IPS DF 19.7 (cell line): ENCODE measurements at regions not wholly inside any gene's neighbourhood (a gene's known extent, or its start where the extent isn't known, plus 50 kb on each side); places are given as distances from the start of the nearest gene placed in this dataset.

ENCODE experiments used
- DNase-seq: peaks from one replicate; pipeline ENCODE4 v3.0.0-alpha.2; 2013; ENCODE audit warnings: low read depth, low spot score

DNA sequence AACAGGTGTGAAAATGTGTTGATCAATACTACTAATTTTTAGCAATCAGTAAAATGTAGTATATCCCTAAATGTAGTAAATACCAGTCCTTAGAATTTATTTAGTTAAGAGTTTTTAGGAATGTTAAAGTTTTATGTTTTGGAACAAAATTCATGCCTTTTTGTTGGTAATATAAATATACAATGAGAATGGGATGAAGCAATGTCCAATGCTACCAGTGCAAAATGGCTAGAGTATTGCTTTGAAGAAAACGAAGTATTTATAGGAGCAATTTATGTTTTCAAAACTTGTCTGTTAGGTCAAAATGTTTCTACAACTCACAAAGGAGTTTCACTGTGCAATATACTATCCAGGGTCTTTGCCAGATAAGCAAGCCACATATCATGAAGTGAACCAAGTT, 851.5 kb downstream of the PCDH18 start:
- no peak for DNase-seq

DNA sequence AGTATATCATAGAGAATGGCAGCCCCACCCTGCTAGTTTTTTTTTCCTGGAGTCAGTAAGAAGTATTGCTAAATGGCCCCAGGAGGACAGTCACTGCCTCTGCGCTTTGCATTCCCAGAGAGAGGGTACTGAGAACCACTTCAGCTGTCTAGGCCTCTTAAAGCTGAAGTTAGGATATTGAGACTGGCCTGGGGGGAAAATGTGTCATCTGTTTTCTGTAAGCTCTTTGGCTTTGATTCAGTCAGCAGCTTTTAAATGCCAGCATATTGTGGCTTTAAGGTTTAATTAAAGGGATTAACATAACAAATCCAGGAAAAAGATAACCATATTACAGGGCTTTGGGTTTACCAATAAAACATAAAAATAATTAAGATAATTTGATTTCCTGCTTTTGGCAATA, 852.0 kb downstream of the PCDH18 start:
- no peak for DNase-seq

DNA sequence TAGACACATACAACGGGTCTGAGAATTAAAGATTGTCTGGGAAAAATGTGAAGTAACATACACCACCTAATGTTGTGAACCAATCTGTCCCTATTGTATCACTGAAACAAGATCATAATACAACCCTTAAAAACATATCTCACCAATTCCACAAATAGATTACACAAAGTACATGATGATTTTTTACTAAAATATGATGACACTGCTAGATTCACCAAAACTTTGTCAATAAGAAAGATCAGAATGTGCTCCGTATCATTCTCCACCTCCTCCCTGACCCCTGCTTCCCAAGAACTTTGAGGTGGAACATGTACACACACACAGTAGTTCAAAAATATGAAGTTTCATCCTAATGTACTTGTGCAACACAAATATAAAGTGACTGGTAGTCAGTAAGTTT, 862.0 kb downstream of the PCDH18 start:
- no peak for DNase-seq

DNA sequence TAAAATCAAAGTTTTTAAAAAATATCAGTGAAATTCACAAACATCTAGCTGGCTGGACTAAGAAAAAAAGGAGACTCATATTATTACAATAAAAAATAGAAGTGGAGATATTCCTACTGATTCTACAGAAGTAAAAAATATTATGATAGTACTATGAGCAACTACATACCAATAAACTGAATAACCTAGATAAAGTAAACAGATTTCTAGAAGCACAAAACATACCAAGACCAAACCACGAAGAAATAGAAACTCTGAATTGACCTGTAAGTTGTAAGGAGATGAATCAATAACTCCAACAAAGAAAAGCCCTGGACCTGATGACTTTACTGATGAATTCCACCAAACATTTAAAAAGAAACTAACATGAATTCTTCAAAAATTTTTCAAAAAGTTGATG, 867.3 kb downstream of the PCDH18 start:
- DNase-seq: no peak

DNA sequence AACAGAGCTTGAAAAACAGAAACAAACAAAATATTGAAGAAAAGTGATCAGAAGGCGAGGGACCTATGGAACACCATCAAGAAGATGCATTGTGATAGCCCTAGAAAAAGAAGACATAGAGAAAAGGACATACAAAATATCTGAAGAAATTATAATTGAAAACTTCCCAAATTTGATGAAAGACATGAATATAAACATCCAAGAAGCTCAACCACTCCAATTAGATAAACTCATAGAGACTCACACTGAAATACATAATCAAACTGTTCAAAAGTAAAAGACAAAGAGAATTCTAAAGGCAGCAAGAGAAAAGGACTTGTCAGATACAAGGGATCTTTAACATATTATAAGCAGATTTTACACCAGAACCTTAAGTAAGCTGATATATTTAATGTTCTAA, 869.8 kb downstream of the PCDH18 start:
- no peak for DNase-seq

DNA sequence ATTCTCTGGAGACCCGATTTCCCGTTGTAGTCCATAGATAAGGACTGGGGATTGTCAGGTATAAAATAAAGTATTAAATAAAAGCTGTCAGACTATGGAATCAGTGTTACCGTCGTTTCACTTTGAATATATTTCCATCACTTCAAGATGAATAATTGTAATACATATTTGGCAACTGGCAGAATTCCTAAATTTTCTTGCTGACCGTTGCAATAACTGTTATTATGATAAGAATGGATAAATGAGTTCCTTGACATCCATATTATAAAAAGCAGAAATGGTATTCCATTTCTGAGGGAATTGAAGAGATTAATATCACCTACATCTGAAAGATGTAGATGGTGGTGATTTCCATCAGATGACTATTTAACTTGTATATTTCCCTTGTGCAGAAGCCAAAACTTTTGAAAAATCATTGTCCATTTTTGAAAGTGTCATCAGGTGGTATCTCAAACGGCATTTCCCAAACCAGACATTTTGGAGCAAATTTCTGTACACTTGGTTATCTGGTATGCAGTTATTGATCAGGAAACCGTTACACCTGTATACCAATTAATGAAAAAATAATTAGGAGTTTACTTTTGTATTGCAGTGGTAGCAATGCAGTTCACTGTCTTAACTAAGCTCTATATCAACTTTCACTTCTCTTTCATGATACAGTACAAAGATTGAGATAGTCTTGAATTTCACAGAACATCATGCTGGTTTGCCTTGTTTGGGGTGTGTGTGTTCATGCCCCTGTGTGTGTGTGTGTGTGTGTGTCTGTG, 878.5 kb downstream of the PCDH18 start:
- DNase-seq: no peak

DNA sequence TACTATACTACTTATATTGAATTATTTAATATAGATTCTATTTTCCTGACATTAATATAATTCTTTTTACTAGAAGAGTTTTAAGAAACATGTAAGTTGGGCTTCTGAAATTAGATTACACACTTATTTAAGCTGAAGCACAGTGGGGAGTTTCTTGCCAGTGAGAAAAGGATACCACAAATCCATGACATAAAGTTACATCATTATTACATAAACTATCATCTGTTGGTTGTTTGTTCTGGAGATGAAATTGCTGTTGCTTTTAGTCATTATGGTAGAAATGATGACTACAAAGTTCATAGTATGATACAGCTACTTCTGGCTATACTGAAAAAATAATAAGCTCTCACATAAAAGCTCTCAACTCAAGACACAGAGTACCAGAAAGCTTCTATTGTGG, 880.4 kb downstream of the PCDH18 start:
- no peak for DNase-seq

DNA sequence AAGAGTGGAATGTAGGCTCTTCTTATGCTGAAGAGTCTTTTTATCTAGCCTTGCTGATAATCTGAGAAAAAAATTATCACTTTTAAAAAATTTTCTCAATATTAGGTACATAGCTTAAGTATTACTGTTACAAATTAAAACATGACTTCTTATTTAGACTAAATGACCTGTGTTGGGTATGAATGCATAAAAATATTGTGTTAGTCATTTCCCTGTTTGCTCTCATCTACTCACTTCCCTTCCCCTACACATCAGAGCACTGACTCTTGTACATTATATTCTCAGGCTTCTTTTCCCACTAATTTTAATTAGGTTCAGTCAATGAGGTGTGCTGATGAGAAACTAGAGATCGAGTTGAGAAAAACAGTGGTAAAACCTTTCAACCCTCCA, 881.0 kb downstream of the PCDH18 start:
- no peak for DNase-seq

DNA sequence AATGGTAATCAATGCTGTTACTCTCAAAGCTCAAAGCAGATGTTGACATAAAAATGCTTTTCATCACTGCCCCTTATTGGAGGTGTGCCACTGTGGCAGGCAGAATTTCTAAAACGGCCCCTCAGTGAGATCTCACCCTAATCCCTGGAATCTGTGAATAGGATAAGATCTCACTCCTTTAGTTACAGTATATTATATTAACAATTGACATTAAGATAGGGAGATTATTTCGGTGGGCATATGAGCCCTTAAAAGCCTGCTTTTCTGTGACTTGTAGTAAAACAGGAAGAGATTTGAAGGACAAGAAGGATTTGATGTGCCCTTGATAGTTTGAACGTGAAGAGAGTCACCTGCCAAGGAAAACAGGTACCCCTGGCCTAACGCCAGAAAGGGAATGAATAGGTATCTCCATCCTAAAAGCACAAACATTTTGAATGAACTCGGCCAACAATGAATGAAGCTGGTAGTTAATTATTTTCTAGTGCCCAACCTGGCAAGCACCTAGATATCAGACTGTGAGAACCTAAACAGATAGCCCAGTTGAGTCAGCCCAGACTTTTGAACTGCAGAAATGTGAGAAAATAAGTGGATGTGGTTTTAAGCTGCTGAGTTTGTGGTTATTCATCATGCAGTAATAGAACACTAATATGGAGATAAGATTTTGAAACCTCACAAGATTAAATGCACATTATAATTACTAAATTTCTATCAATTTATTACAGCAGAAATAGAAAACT, 881.6 kb downstream of the PCDH18 start:
- no peak for DNase-seq

DNA sequence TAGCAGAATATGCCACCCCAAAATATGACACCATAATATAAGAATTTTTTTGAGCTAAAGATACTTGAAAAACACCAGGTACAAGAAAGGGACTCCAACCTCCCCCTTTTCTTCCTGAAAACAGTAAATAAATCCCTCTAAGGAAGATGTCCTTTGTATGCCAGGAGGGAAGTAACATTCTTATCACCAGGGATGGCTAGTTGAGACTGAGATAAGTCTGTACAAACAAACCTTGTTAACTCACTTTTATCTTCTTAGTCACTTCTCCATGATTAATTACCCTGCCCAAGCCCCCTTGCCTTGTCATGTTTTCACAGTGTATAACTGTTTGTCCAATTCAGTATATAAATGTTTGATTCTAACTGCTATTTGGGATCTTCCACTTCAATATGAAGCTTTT, 888.0 kb downstream of the PCDH18 start:
- DNase-seq: no peak

DNA sequence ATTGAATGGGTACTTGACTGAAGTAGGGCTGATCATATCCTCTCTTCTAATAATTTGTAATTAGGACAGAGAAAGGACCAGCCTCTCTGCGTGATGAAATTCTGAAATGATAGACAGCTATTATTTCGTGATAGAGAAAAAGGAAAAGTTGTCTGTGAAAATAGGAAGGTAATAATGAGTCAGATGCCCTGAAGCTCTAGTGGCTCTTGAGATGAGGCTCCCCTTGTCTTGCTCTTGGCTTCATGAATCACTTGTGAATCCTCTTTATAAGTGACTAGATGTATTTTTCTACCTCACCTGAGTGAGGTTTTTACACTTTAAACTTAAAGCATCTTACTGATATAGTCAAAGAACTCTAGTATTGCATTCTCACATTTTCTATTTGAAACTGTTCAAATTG, 888.9 kb downstream of the PCDH18 start:
- no peak for DNase-seq

DNA sequence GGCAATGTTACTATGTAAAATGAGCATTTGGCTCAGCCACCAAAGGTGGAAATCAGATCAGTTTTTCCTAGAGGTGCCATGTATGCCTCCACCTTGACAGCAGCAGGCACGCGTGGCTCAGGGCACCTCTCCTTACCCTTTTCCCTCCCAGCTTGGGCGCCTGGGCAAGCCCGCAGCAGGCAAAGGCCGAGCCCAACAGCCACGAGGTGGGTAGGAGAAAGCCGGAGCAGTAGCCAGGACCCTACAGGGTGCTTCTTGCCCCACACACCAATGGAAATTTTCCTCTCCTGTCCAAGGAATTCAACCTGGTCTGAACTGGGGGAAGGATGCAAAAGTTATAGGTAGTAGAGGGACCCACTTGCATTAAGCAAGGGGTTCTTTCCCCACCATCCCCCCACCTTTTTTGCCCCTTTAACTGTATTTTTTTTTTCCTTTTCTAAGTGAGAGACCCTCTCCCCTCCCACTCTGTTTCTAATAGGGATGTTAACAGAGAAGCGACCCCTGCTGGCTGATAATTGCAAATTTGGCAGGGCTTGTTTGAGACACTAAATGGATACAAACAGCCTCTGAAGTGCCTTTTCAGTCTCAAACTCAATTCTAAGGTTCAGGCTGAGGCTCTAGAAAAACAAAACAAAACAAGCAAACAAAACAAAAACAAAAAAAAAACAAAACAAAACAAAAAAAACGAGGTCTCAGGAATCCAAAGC, 895.1 kb downstream of the PCDH18 start:
- peak; percentile 15 for DNase-seq

DNA sequence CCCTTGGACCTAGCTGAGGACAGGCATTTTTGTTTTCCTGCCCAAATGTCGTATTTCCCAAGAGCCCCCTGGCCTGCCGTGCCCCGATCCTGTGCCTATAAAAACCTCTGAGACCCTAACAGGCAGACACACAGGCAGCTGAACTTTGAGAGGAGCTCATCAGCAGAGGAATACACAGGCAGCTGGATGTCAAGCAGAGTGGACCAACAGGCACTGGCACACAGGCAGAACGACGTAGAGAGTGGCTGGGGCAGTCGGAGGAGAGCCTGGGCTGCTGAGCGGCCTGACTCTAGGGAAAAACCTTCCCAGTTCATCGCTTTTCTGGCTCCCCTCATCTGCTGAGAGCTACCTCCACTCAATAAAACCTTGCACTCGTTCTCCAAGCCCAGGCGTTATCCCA, 896.1 kb downstream of the PCDH18 start:
- no peak for DNase-seq

DNA sequence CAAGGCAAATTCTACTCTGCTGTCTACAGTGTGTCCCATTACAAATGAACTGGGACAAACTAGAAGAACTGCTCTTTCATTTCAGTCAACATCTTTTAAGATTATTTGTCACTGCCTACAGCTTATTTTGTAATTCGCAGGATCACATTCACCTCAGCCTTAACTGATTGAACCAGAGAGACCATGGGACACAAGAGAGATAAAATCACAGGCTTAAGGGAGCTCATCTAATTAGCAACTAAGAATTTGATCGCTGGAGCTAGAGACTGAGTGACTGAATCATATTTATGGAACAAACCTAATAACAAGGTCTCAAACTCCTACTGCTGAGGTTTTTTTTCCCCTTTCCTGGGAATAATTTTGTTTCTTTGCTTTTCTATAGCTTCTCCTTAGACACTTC, 898.2 kb downstream of the PCDH18 start:
- no peak for DNase-seq

DNA sequence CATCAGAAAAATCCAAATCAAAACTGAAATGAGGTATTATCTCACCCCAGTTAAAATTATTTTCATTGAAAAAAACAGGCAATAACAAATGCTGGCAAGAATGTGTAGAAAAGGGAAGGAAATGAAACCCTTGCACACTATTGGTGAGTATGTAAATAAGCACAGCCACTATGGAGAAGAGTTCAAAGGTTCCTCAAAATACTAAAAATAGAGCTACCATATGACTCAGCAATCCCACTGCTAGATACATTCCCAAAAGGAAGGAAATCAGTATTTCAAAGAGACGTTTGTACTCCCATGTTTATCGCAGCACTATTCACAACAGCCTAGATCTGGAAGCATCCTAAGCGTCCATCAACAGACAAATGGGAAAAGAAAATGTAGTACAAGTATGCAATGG, 932.4 kb downstream of the PCDH18 start:
- no peak for DNase-seq

DNA sequence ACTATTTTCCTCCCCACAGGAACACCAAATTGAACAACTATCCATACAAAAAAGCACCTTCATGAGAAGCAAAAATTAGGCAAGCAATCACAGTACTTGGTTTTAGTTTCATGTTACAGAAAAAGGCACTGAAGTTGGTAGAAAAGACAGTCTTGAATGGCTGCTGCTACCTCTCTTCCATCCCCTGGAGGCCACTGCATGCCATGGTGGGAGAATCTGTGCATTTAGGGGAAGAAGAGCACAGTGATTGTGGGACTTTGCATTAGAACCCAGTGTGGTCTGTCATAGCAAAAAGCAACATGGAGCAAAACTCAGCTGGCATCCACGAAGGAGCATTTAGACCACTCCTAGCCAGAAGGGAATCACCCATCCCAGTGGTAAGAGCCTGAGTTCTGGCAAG, 941.9 kb downstream of the PCDH18 start:
- DNase-seq: no peak

DNA sequence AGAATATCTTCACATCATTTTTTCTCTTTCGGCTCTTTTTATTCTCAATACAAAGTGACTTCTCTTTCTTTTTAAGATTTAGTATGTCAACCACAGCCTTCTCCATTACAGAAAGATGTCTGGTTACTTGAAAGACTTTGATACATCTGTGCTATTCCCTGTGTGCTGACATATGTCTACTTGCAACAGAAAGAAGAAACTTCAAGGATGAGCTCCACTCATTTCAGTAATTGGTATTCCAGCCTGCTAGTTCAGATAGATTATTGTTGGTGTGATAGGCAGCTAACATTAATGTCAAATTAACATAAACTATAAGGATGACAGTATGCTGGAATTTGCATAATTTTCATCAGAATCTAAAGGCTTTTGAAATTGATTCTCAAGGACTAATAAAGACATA, 948.7 kb downstream of the PCDH18 start:
- DNase-seq: no peak

DNA sequence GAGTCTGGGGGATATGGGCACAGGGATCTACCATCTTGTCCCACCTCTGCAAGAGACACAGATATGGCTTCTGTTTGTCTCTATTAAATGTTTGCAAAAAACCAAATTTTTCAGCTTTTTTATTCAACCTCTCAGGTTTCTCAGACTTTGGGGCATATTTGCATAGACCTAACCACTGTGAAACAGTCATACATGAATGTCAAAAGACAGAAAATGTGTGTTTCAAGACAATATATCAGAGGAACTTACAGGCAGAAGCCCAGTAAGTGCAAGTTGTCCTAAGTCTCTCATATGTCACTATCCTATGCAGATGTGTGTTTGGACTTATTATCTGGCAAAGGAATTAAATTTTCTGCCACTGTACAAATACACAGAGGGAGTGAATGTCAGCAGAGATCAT, 951.2 kb downstream of the PCDH18 start:
- DNase-seq: no peak

DNA sequence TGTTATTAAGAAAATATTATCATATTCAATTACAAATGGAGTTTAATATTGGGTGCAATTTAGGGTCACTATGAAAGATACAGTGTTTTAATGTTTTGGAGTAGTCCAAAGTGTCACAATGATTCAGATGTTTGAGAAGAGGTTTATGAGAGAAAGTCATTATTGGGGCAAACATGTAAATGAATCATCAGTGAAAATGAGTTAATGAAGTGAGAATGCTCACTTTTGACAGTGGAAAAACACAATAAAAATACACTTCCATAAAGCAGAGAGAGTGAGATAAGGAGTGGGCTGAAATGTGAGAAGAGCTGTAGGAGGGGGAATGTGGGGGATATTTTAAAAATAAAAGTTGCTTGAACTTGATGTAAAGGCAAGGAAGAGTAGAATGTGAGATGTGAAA, 957.1 kb downstream of the PCDH18 start:
- no peak for DNase-seq

DNA sequence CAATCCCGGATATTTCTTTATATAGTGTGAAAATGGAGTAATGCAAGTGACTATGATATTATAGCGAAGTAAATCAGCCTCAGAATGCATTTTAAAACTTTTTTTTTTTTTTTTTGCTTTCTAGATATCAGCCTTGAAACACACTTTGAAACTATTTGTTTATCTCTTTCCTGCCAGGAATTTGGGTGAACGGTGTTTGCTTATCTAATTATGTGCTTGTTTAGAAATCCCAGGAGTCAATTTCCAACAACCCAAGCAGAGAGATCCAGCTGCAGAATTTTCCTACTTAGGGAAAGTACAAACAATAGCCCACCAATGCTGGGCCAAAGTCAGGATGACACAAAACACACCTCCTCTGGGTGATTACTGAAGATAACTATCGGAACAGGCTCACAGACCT, 958.8 kb downstream of the PCDH18 start:
- DNase-seq: no peak

DNA sequence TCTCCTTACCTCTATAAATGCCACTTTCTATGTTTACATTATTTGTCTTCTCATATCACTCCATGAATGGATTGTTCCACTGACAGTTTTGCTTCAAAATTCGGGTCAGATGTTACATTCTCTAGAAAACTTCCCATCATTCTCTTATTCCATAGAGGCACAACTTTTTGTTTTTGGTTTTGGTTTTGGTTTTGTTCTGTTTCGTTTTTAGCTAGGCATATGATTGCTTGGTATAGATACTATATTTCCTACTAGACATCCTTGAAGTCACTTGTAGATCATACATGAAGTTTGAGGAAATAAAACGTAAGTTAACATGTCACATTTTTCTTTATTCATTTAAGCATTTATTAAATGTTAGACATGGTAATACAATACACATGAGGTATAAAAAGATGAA, 961.0 kb downstream of the PCDH18 start:
- DNase-seq: no peak

DNA sequence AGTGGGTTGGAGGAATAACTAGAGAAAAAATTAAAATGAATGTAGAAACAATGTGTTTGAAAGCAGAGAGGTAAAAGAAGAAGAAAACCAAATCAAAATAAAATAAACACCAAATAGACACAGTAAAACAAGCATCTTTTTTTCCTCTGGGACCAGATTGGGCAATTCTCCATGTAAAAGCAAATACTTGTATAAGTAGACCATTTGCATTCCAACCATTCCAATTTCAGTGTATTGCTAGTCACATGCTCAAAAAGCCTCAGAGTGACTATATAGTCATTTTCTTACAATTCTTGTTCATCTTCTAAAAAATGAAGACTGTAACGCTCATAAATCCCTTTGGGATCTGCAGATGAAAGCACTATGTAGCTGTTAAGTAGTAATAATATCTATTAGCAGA, 969.5 kb downstream of the PCDH18 start:
- no peak for DNase-seq

DNA sequence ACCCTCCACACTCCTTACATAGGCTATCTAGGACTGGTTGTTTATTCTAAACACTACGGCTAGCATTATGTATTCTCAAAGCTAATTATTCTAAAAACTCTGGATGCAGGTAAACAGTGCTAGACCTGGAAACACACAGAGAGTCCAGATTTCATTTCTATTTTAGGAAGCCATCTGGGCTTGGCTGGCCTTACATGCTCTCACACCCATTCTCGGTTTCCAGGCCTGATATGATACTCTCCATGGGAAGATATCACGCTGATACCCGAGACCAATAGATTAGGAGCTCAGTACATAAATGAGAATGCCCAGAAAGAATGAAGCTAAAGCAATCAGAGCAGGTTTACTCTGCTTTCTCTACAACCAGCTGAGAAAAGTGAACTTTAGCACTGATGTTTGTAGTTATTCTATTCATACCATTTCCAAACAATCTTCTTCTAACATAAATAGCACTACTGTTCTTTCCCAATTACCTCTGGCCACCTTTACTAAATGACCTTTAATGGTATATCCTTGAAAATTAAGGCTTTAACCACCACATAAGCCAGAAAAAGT, 973.3 kb downstream of the PCDH18 start:
- no peak for DNase-seq
